HepG2 (cell line): ENCODE measurements at regions not wholly inside any gene's neighbourhood (a gene's known extent, or its start where the extent isn't known, plus 50 kb on each side); places are given as distances from the start of the nearest gene placed in this dataset.

Experiments used
- ATAC-seq: fragments of 200-7000 bp; cut with Tn5 transposase; 3 replicates; pipeline ENCODE4 v1.9.1; 2020; ENCODE audit warnings: mild to moderate bottlenecking, moderate library complexity
- BruUV-seq: library from RNA; stranded (reverse); fragments of 400-500 nt; replicated peaks from 2 replicates; lab custom pipeline; 2021; lab: Mats Ljungman, UMichigan
- CTCF ChIA-PET: fragments of 300-600 bp; formaldehyde crosslinking; extraction: SDS; loops from one replicate; lab custom pipeline; 2021; ENCODE audit warnings: low total read pairs, inconsistent platforms, low intra/inter-chr PET ratio; lab: Yijun Ruan, JAX
- POLR2A ChIA-PET: fragments of 350-600 bp; sonication (Branson Sonifier 250); formaldehyde crosslinking; loops from one replicate; lab custom pipeline; 2020; ENCODE audit warnings: antibody characterized with exemption, inconsistent platforms; lab: Yijun Ruan, JAX
- DNase-seq: peaks from one replicate; pipeline ENCODE4 v3.0.0-alpha.2; 2015; ENCODE audit warnings: low spot score
- FAIRE-seq: peaks from 3 replicates; lab custom pipeline; 2011; peaks lifted over from hg19 to GRCh38; lab: Jason Lieb, UNC
- H2AFZ ChIP-seq: one replicate; pipeline ENCODE4 v1.6.1; 2011; ENCODE audit warnings: low read length, inconsistent platforms
- H3K27ac ChIP-seq: fragments of 300-600 bp; 3 replicates; pipeline ENCODE4 v1.8.0; 2011; ENCODE audit warnings: mixed run types, mild to moderate bottlenecking, mixed read lengths, low read length, inconsistent platforms; ENCODE audit not compliant: insufficient read depth; ENCODE audit errors: extremely low read length
- H3K27me3 ChIP-seq, 2 experiments: fragments of 200-600 bp in 1 of 2; 2 replicates in 1 of 2; 3 replicates in 1 of 2; pipeline versions ENCODE4 v1.6.0 to v1.8.0; 2011; ENCODE audit warnings: low read length in 2 of 2, mild to moderate bottlenecking in 2 of 2, moderate library complexity in 2 of 2, inconsistent platforms in 1 of 2; ENCODE audit not compliant: insufficient read depth in 2 of 2, control insufficient read depth in 1 of 2
- H3K36me3 ChIP-seq, 2 experiments: fragments of 200-600 bp in 1 of 2; replicated peaks in 1 of 2; 2 replicates in 1 of 2; 3 replicates in 1 of 2; pipeline versions ENCODE4 v1.5.1 to v1.8.0; 2011; ENCODE audit warnings: low read length in 2 of 2, inconsistent platforms in 1 of 2; ENCODE audit not compliant: insufficient read depth in 2 of 2, control insufficient read depth in 1 of 2
- H3K4me1 ChIP-seq: 2 replicates; pipeline ENCODE4 v1.5.1; 2012; ENCODE audit warnings: low read length, inconsistent platforms; ENCODE audit not compliant: insufficient read depth
- H3K4me2 ChIP-seq: 2 replicates; pipeline ENCODE4 v1.6.0; 2011; ENCODE audit warnings: low read depth, low read length, inconsistent platforms
- H3K4me3 ChIP-seq, 3 experiments: fragments of 200-600 bp in 1 of 3; sonication (generic), shearing (Covaris generic) in 1 of 3; replicated peaks in 1 of 3; 2 replicates each; pipeline ENCODE4 v1.5.1; 2011 to 2016; ENCODE audit warnings: low read length in 3 of 3, inconsistent platforms in 2 of 3, low read depth in 2 of 3, mild to moderate bottlenecking in 2 of 3, control low read depth in 1 of 3, mixed read lengths in 1 of 3; ENCODE audit not compliant: insufficient read depth in 1 of 3
- H3K79me2 ChIP-seq: one replicate; pipeline ENCODE4 v1.6.1; 2011; ENCODE audit warnings: low read length, inconsistent platforms; ENCODE audit not compliant: insufficient read depth
- H3K9ac ChIP-seq: 2 replicates; pipeline ENCODE4 v1.6.0; 2011; ENCODE audit warnings: mild to moderate bottlenecking, low read depth, low read length, inconsistent platforms; ENCODE audit not compliant: insufficient read depth
- H3K9me3 ChIP-seq: 2 replicates; pipeline ENCODE4 v1.5.1; 2012; ENCODE audit warnings: mild to moderate bottlenecking, low read length
- H4K20me1 ChIP-seq: 2 replicates; pipeline ENCODE4 v1.6.0; 2011; ENCODE audit warnings: inconsistent platforms, mild to moderate bottlenecking, low read length, moderate library complexity; ENCODE audit not compliant: insufficient read depth
- PPARG ChIP-seq: conservative IDR thresholded peaks from 2 replicates; pipeline ENCODE4 v1.6.1; 2016; ENCODE audit warnings: missing biosample characterization, missing genetic modification reagents
- RARA ChIP-seq: IDR thresholded peaks from 2 replicates; pipeline ENCODE4 v1.6.1; 2016; ENCODE audit warnings: missing genetic modification reagents, missing compliant biosample characterization
- SIX4 ChIP-seq: sonication (generic); formaldehyde crosslinking; IDR thresholded peaks from 2 replicates; pipeline ENCODE4 v1.4.0; 2020; ENCODE audit warnings: missing genetic modification reagents
- ZNF264 ChIP-seq: sonication (generic); formaldehyde crosslinking; IDR thresholded peaks from 2 replicates; pipeline ENCODE4 v1.4.0; 2020; ENCODE audit warnings: missing genetic modification reagents
- ZNF382 ChIP-seq: sonication (generic); formaldehyde crosslinking; IDR thresholded peaks from 2 replicates; pipeline ENCODE4 v1.5.0; 2020; ENCODE audit warnings: missing genetic modification reagents, mild to moderate bottlenecking, borderline replicate concordance
- ZNF510 ChIP-seq: sonication (generic); formaldehyde crosslinking; IDR thresholded peaks from 2 replicates; pipeline ENCODE4 v1.4.0; 2020; ENCODE audit warnings: low read depth, mild to moderate bottlenecking, missing genetic modification reagents
- ZNF605 ChIP-seq: sonication (generic); formaldehyde crosslinking; IDR thresholded peaks from 2 replicates; pipeline ENCODE4 v1.8.0; 2022; ENCODE audit warnings: mild to moderate bottlenecking, missing genetic modification reagents
- ZNF720 ChIP-seq: sonication (generic); formaldehyde crosslinking; IDR thresholded peaks from 2 replicates; pipeline ENCODE4 v1.4.0; 2020; ENCODE audit warnings: missing genetic modification reagents
- ZNF768 ChIP-seq: sonication (generic); formaldehyde crosslinking; IDR thresholded peaks from 2 replicates; pipeline ENCODE4 v1.4.0; 2020; ENCODE audit warnings: missing genetic modification reagents
- WGBS: methylation state at CpG from one replicate; pipeline ENCODE4 v1.1.6; 2017; ENCODE audit warnings: low lambda C conversion rate; 5-methylcytosine and 5-hydroxymethylcytosine counted together
- in situ Hi-C: cut with HindIII; loops from 2 replicates; pipeline ENCODE4 v1.10.0; 2017; ENCODE audit warnings: low pct_unique_long_range_greater_than_20kb; ENCODE audit not compliant: extremely low pct_ligation_motif_present
- intact Hi-C: fragments of 100-400 bp; cut with micrococcal nuclease; formaldehyde crosslinking; loops from one replicate; pipeline ENCODE4 v1.10.0; 2022; ENCODE audit not compliant: unreplicated experiment
- TF ChIP-seq, protein P1 (sequence below): sonication (generic); formaldehyde crosslinking; IDR thresholded peaks from 2 replicates; pipeline ENCODE4 v1.5.0; 2020; ENCODE audit warnings: mild to moderate bottlenecking, missing genetic modification reagents
- TF ChIP-seq, protein P2 (sequence below): sonication (generic); formaldehyde crosslinking; IDR thresholded peaks from 2 replicates; pipeline ENCODE4 v1.5.1; 2020; ENCODE audit warnings: mild to moderate bottlenecking, missing genetic modification reagents
- TF ChIP-seq, protein P3 (sequence below): sonication (generic); formaldehyde crosslinking; IDR thresholded peaks from 2 replicates; pipeline ENCODE4 v1.4.0; 2020; ENCODE audit warnings: missing genetic modification reagents
- TF ChIP-seq, protein P4 (sequence below): sonication (generic); formaldehyde crosslinking; IDR thresholded peaks from 2 replicates; pipeline ENCODE4 v1.4.0; 2020; ENCODE audit warnings: missing genetic modification reagents
- TF ChIP-seq, protein P5 (sequence below): sonication (generic); formaldehyde crosslinking; IDR thresholded peaks from 2 replicates; pipeline ENCODE4 v1.4.0; 2020; ENCODE audit warnings: mild to moderate bottlenecking, missing genetic modification reagents

DNA sequence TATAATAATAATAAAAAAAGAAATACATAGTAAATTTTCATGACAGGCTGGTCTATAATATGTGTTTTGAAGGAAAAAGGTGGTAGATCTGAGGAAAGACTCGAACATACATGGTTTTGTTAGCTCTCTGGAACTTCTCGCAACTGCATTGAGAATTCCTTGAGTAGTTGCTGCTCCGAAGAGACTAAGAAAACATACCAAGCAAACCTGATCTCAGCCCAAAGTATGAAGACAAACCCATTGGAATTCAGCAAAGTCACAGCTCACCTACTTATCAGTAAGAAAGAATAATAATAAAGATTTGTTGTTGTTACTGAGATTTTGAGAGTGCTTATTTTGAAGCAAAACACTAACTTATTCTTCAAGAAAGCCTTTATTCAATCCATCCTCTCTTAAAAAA is 1107.1 kb upstream of the EYS start (continued):
- TF ChIP-seq, protein P1, sequence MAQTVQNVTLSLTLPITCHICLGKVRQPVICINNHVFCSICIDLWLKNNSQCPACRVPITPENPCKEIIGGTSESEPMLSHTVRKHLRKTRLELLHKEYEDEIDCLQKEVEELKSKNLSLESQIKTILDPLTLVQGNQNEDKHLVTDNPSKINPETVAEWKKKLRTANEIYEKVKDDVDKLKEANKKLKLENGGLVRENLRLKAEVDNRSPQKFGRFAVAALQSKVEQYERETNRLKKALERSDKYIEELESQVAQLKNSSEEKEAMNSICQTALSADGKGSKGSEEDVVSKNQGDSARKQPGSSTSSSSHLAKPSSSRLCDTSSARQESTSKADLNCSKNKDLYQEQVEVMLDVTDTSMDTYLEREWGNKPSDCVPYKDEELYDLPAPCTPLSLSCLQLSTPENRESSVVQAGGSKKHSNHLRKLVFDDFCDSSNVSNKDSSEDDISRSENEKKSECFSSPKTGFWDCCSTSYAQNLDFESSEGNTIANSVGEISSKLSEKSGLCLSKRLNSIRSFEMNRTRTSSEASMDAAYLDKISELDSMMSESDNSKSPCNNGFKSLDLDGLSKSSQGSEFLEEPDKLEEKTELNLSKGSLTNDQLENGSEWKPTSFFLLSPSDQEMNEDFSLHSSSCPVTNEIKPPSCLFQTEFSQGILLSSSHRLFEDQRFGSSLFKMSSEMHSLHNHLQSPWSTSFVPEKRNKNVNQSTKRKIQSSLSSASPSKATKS (CRISPR knock-in tag), result no peak
- TF ChIP-seq, protein P2, sequence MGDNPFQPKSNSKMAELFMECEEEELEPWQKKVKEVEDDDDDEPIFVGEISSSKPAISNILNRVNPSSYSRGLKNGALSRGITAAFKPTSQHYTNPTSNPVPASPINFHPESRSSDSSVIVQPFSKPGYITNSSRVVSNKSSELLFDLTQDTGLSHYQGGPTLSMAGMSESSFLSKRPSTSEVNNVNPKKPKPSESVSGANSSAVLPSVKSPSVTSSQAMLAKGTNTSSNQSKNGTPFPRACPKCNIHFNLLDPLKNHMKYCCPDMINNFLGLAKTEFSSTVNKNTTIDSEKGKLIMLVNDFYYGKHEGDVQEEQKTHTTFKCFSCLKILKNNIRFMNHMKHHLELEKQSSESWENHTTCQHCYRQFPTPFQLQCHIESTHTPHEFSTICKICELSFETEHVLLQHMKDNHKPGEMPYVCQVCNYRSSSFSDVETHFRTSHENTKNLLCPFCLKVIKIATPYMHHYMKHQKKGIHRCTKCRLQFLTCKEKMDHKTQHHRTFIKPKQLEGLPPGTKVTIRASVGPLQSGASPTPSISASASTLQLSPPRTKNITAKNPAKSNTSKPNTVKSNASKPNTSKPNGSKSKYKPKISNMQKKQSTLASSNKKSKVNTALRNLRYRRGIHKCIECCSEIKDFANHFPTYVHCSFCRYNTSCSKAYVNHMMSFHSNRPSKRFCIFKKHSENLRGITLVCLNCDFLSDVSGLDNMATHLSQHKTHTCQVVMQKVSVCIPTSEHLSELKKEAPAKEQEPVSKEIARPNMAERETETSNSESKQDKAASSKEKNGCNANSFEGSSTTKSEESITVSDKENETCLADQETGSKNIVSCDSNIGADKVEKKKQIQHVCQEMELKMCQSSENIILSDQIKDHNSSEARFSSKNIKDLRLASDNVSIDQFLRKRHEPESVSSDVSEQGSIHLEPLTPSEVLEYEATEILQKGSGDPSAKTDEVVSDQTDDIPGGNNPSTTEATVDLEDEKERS, result no peak
- TF ChIP-seq PPARG (CRISPR knock-in tag), result no peak
- TF ChIP-seq, protein P3, sequence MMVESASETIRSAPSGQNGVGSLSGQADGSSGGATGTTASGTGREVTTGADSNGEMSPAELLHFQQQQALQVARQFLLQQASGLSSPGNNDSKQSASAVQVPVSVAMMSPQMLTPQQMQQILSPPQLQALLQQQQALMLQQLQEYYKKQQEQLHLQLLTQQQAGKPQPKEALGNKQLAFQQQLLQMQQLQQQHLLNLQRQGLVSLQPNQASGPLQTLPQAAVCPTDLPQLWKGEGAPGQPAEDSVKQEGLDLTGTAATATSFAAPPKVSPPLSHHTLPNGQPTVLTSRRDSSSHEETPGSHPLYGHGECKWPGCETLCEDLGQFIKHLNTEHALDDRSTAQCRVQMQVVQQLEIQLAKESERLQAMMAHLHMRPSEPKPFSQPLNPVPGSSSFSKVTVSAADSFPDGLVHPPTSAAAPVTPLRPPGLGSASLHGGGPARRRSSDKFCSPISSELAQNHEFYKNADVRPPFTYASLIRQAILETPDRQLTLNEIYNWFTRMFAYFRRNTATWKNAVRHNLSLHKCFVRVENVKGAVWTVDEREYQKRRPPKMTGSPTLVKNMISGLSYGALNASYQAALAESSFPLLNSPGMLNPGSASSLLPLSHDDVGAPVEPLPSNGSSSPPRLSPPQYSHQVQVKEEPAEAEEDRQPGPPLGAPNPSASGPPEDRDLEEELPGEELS (CRISPR knock-in tag), result no peak
- TF ChIP-seq ZNF382, result no peak
- TF ChIP-seq, all 625 proteins: peak for 0

DNA sequence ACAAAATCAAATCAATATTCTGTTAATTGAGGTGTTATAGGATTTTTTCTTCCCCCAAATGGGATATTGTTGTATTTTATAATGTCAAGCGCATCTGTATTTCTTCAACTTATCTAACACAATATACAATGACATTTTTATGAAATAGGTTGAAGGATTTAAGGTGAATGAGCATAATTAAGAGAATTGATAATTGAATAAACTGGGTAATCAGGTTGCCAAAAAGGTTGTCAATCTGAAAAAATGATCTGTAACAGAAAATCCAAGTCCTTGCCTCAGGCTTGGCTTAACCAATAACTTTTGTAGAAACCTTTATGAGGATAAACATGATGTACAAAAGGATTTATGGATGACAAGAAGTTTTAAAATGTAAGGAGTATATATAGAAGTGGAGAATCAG is 1101.7 kb upstream of the EYS start:
- no peaks in the 10 kb centered on the region for H3K79me2 ChIP-seq
- no peaks in the 10 kb centered on the region for H3K27me3 ChIP-seq
- POLR2A ChIA-PET, result no interaction called here
- WGBS, result 9% methylated on average over 1 of the region's 1 CpG
- in situ Hi-C loops (no loop called here), intact Hi-C loops (no loop called here)
- no peak overlapping the region for H2AFZ ChIP-seq
- no peaks in the 10 kb centered on the region for H3K9me3 ChIP-seq
- no peak for FAIRE-seq
- ATAC-seq, result no peak
- no peak overlapping the region for H3K27ac ChIP-seq
- no peak overlapping the region for H3K4me3 ChIP-seq
- no peak for DNase-seq
- no peaks in the 10 kb centered on the region for H3K36me3 ChIP-seq
- CTCF ChIA-PET, result no interaction called here
- BruUV-seq, result no TSS peak
- H4K20me1 ChIP-seq, result no peaks in the 10 kb centered on the region
- no peak overlapping the region for H3K9ac ChIP-seq
- H3K4me1 ChIP-seq, result no peaks in the 10 kb centered on the region
- no peak overlapping the region for H3K4me2 ChIP-seq
- TF ChIP-seq ZNF768 (CRISPR knock-in tag) (no peak), RARA (CRISPR knock-in tag) (no peak), ZNF720 (CRISPR knock-in tag) (no peak), ZNF605 (no peak), SIX4 (no peak), ZNF510 (CRISPR knock-in tag) (no peak), ZNF264 (CRISPR knock-in tag) (no peak)
- TF ChIP-seq, protein P4, sequence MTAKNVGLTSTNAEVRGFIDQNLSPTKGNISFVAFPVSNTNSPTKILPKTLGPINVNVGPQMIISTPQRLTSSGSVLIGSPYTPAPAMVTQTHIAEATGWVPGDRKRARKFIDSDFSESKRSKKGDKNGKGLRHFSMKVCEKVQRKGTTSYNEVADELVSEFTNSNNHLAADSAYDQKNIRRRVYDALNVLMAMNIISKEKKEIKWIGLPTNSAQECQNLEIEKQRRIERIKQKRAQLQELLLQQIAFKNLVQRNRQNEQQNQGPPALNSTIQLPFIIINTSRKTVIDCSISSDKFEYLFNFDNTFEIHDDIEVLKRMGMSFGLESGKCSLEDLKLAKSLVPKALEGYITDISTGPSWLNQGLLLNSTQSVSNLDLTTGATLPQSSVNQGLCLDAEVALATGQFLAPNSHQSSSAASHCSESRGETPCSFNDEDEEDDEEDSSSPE, result no peak
- TF ChIP-seq, protein P5, sequence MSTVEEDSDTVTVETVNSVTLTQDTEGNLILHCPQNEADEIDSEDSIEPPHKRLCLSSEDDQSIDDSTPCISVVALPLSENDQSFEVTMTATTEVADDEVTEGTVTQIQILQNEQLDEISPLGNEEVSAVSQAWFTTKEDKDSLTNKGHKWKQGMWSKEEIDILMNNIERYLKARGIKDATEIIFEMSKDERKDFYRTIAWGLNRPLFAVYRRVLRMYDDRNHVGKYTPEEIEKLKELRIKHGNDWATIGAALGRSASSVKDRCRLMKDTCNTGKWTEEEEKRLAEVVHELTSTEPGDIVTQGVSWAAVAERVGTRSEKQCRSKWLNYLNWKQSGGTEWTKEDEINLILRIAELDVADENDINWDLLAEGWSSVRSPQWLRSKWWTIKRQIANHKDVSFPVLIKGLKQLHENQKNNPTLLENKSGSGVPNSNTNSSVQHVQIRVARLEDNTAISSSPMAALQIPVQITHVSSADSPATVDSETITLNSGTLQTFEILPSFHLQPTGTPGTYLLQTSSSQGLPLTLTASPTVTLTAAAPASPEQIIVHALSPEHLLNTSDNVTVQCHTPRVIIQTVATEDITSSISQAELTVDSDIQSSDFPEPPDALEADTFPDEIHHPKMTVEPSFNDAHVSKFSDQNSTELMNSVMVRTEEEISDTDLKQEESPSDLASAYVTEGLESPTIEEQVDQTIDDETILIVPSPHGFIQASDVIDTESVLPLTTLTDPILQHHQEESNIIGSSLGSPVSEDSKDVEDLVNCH (CRISPR knock-in tag), result no peak
